ENCODE measurements at regions not wholly inside any gene's neighbourhood (a gene's known extent, or its start where the extent isn't known, plus 50 kb on each side); places are given as distances from the start of the nearest gene placed in this dataset.

DNA sequence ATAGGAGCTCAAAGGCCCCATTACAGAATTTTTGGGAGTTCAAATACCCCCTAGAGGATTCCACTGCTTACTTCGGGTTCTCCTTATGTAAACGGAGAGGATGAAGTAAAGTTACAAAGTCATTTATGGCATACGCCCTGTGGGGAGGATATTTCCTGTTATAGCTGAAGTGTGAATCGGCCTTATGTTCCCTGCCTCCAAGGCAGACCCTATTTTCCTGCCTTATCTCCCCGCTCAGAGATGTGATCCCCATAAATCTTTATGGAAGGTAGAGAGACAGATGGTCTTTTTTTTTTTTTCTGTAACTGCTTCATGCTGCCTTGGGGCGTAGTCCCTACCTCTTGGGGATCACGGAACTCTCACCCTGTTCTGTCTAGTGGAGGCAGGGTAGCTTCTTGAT, 56.0 kb upstream of the DHX15 start:
- TF ChIP-seq POLR2A (IDR thresholded peaks at IDR 0.05), result no peak
- TF ChIP-seq, protein P1, sequence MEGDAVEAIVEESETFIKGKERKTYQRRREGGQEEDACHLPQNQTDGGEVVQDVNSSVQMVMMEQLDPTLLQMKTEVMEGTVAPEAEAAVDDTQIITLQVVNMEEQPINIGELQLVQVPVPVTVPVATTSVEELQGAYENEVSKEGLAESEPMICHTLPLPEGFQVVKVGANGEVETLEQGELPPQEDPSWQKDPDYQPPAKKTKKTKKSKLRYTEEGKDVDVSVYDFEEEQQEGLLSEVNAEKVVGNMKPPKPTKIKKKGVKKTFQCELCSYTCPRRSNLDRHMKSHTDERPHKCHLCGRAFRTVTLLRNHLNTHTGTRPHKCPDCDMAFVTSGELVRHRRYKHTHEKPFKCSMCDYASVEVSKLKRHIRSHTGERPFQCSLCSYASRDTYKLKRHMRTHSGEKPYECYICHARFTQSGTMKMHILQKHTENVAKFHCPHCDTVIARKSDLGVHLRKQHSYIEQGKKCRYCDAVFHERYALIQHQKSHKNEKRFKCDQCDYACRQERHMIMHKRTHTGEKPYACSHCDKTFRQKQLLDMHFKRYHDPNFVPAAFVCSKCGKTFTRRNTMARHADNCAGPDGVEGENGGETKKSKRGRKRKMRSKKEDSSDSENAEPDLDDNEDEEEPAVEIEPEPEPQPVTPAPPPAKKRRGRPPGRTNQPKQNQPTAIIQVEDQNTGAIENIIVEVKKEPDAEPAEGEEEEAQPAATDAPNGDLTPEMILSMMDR (IDR thresholded peaks at IDR 0.05), result no peak

All from Peyer's patch (tissue), 4 donors.